ENCODE measurements at regions not wholly inside any gene's neighbourhood (a gene's known extent, or its start where the extent isn't known, plus 50 kb on each side); places are given as distances from the start of the nearest gene placed in this dataset.

DNA sequence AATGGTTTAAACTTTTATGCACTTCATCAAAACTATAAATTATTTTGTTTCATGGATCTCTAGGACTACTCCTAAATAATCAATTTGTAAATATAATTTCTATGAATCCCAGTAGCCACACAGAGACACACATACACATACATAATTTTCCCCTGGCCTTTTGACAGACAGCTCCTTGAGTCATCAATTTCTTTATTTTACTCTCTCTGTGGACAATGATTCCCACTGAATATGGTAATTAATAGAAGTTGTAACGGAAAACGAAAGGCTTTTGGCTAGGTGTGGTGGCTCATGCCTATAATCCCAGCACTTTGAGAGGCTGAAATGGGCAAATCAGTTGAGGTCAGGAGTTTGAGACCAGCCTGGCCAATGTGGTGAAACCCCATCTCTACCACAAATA, 235.1 kb downstream of the EPHA4 start:
- TF ChIP-seq, protein P1, sequence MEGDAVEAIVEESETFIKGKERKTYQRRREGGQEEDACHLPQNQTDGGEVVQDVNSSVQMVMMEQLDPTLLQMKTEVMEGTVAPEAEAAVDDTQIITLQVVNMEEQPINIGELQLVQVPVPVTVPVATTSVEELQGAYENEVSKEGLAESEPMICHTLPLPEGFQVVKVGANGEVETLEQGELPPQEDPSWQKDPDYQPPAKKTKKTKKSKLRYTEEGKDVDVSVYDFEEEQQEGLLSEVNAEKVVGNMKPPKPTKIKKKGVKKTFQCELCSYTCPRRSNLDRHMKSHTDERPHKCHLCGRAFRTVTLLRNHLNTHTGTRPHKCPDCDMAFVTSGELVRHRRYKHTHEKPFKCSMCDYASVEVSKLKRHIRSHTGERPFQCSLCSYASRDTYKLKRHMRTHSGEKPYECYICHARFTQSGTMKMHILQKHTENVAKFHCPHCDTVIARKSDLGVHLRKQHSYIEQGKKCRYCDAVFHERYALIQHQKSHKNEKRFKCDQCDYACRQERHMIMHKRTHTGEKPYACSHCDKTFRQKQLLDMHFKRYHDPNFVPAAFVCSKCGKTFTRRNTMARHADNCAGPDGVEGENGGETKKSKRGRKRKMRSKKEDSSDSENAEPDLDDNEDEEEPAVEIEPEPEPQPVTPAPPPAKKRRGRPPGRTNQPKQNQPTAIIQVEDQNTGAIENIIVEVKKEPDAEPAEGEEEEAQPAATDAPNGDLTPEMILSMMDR (IDR thresholded peaks at IDR 0.05): no peak
- no peak for TF ChIP-seq POLR2A (IDR thresholded peaks at IDR 0.05)
